Progenitor cell of endocrine pancreas (in vitro differentiated cells): ENCODE measurements at regions not wholly inside any gene's neighbourhood (a gene's known extent, or its start where the extent isn't known, plus 50 kb on each side); places are given as distances from the start of the nearest gene placed in this dataset.

Experiments used
- DNase-seq: peaks from one replicate; pipeline ENCODE4 v3.0.0; 2021; ENCODE audit warnings: low spot score; ENCODE audit not compliant: unreplicated experiment
- H3K27ac Mint-ChIP-seq: 2 replicates; pipeline ENCODE4 v1.8.0; 2021; ENCODE audit warnings: mild to moderate bottlenecking, moderate library complexity, mixed read lengths
- H3K27me3 Mint-ChIP-seq: 2 replicates; pipeline ENCODE4 v1.8.0; 2021; ENCODE audit warnings: mixed read lengths
- H3K36me3 Mint-ChIP-seq: 2 replicates; pipeline ENCODE4 v1.8.0; 2022; ENCODE audit warnings: mixed read lengths; ENCODE audit not compliant: insufficient read depth
- H3K4me1 Mint-ChIP-seq: 2 replicates; pipeline ENCODE4 v1.8.0; 2021; ENCODE audit warnings: low read depth, mixed read lengths
- H3K4me3 Mint-ChIP-seq: 2 replicates; pipeline ENCODE4 v1.8.0; 2021; ENCODE audit warnings: low read depth, mild to moderate bottlenecking, moderate library complexity, mixed read lengths
- H3K9me3 Mint-ChIP-seq: 2 replicates; pipeline ENCODE4 v1.8.0; 2021; ENCODE audit warnings: low read depth, mixed read lengths
- CTCF ChIP-seq: fragments of 200-600 bp; sonication (generic); IDR thresholded peaks from one replicate; pipeline ENCODE4 v1.5.0; 2021; ENCODE audit warnings: antibody characterized with exemption, mild to moderate bottlenecking; ENCODE audit not compliant: unreplicated experiment

DNA sequence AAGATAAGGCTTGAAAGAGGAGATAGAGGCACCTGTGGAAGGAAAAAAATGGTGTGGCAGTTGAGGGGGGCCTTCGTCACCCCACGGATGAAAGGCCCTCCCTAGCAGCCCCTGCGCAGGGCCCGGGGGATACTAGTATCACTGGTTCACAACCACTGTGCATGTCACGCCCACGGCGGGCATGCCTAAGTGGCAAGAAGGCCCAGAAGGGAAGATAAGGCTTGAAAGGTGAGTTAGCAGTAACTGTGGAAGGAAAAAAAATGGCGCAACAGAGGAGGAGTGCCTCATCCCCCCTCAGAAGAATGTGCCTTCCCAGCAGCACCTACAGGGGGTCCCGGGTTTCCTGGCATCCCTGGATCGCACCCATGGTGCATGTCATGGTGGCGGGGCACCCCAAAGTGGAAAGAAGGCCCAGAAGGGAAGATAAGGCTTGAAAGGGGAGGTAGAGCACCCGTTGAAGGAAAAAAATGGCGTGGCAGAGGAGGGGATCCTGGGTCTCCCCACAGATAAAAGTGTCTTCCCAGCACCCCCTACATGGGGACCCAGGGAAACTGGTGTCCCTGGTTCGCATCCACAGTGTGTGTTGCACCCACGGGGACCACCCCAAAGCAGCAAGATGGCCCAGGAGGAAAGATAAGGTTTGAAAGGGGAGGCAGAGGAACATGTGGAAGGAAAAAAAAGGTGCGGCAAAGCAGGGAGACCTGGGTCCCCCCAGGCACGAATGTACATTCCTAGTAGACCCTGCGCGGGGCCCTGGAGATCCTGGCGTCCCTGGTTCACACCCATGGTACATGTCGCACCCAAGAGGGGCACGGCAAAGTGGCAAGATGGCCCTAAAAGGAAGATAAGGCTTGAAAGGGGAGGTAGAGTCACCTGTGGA is 279.2 kb downstream of the ALG10 start:
- Mint-ChIP-seq H3K4me1 (no peaks in the 10 kb centered on the region), H3K27me3 (no peaks in the 10 kb centered on the region), H3K36me3 (peaks cover 30% of the 10 kb centered on the region), H3K4me3 (no peak overlapping the region), H3K9me3 (peaks cover 95% of the 10 kb centered on the region), H3K27ac (no peak overlapping the region)
- DNase-seq = no peak
- no peak for TF ChIP-seq CTCF

DNA sequence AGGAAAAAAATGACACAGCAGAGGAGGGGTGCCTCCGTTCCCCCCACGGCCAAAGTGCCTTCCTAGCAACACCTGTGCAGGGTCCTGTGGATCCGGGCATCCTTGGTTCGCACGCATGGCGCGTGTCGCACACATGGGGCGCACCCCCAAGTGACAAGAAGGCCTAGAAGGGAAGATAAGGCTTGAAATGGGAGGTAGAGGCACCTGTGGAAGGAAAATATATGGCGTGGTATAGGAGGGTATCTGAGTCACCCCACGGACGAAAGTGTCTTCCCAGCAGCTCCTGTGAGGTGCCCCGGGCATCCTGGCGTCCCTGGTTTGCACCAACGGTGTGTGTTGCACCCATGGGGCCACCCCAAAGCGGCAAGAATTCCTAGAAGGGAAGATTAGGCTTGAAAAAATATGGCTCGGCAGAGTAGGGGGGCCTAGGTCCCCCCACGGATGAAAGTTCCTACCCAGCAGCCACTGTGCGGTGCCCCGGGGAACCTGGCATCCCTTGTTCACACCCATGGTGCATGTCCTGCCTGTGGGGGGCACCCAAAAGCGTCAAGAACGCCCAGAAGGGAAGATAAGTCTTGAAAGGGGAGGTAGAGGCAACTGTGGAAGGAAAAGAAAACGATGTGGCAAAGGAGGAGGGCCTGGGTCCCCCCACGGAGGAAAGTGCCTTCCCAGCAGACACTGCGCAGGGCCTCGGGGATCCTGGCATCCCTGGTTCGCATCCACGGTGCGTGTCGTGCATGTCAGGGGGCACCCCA is 280.0 kb downstream of the ALG10 start:
- no peak overlapping the region for H3K4me3 Mint-ChIP-seq

GRCh38 chr12:34303091-34303870 is 281.0 kb downstream of the ALG10 start:
- Mint-ChIP-seq H3K4me3 (no peak overlapping the region), H3K27ac (no peak overlapping the region), H3K36me3 (peaks cover 25% of the 10 kb centered on the region), H3K4me1 (no peaks in the 10 kb centered on the region), H3K27me3 (no peaks in the 10 kb centered on the region), H3K9me3 (peaks cover 96% of the 10 kb centered on the region)
- no peak for DNase-seq
- no peak for TF ChIP-seq CTCF

More for the DNA sequence above, 280.0 kb downstream of the ALG10 start:
- H3K27me3 Mint-ChIP-seq = no peaks in the 10 kb centered on the region
- no peak for DNase-seq
- H3K27ac Mint-ChIP-seq = no peak overlapping the region
- H3K4me1 Mint-ChIP-seq = no peaks in the 10 kb centered on the region
- peaks cover 96% of the 10 kb centered on the region for H3K9me3 Mint-ChIP-seq
- H3K36me3 Mint-ChIP-seq = peaks cover 26% of the 10 kb centered on the region
- TF ChIP-seq CTCF = no peak

DNA sequence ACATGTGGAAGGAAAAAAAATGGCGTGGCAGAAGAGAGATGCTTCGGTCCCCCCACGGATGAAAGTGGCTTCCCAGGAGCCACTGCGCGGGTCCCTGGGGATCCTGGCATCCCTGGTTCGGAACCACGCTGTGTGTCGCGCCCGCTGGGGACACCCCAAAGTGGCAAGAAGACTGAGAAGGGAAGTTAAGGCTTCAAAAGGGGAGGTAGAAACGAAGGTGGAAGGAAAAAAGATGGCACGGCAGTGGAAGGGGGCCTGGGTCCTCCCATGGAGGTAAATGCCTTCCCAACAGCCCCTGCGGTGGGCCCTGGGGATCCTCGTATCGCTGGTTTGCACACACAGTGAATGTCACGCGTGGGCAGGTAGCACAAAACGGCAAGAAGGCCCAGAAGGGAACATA is 281.7 kb downstream of the ALG10 start:
- Mint-ChIP-seq H3K4me1 (no peaks in the 10 kb centered on the region), H3K36me3 (peaks cover 22% of the 10 kb centered on the region), H3K9me3 (peaks cover 97% of the 10 kb centered on the region), H3K27ac (no peak overlapping the region), H3K27me3 (no peaks in the 10 kb centered on the region), H3K4me3 (no peak overlapping the region)
- no peak for DNase-seq
- no peak for TF ChIP-seq CTCF

DNA sequence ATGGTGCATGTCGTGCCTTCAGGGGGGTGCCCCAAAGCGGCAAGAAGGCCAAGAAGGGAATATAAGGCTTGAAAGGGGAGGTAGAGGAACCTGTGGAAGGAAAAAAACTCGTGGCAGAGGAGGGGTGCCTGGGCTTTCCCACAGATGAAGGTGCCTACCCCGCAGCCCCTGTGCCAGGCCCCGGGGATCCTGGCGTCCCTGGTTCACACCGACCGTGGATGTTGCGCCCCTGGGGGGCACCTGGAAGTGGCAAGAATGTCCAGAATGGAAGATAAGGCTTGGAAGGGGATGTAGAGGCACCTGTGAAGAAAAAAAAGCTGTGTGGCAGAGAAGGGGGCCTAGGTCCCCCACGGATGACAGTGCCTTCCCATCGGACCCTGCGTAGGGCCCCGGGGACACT is 282.2 kb downstream of the ALG10 start:
- Mint-ChIP-seq H3K4me1 (no peaks in the 10 kb centered on the region), H3K27ac (no peak overlapping the region), H3K36me3 (peaks cover 20% of the 10 kb centered on the region), H3K9me3 (peaks cover 95% of the 10 kb centered on the region), H3K4me3 (no peak overlapping the region), H3K27me3 (no peaks in the 10 kb centered on the region)
- no peak for DNase-seq
- no peak for TF ChIP-seq CTCF
